H9 (cell line): ENCODE measurements at regions not wholly inside any gene's neighbourhood (a gene's known extent, or its start where the extent isn't known, plus 50 kb on each side); places are given as distances from the start of the nearest gene placed in this dataset.

ENCODE experiments used
- DNase-seq: peaks from one replicate; pipeline ENCODE4 v3.0.0-alpha.2; 2017
- H2AFZ ChIP-seq: one replicate; pipeline ENCODE4 v1.6.1; 2013; ENCODE audit warnings: mild to moderate bottlenecking, low read length, control low read depth, moderate library complexity
- H2AK5ac ChIP-seq: 2 replicates; pipeline ENCODE4 v1.6.1; 2013; ENCODE audit warnings: low read length, control low read depth, mixed read lengths; ENCODE audit not compliant: insufficient read length
- H2BK120ac ChIP-seq: one replicate; pipeline ENCODE4 v1.6.1; 2013; ENCODE audit warnings: low read depth, mild to moderate bottlenecking, low read length, control low read depth, inconsistent platforms; ENCODE audit not compliant: poor library complexity, severe bottlenecking
- H2BK12ac ChIP-seq: 2 replicates; pipeline ENCODE4 v1.6.1; 2013; ENCODE audit warnings: low read length, control low read depth, mixed read lengths, low read depth; ENCODE audit not compliant: insufficient read length
- H2BK15ac ChIP-seq: 2 replicates; pipeline ENCODE4 v1.6.1; 2013; ENCODE audit warnings: low read depth, low read length, control low read depth
- H2BK20ac ChIP-seq: one replicate; pipeline ENCODE4 v1.6.1; 2013; ENCODE audit warnings: low read depth, mild to moderate bottlenecking, low read length, control low read depth, inconsistent platforms; ENCODE audit not compliant: poor library complexity, severe bottlenecking
- H2BK5ac ChIP-seq: 2 replicates; pipeline ENCODE4 v1.6.1; 2013; ENCODE audit warnings: low read length, control low read depth, mixed read lengths; ENCODE audit not compliant: insufficient read length
- H3K14ac ChIP-seq: 2 replicates; pipeline ENCODE4 v1.6.1; 2013; ENCODE audit warnings: low read length, control low read depth; ENCODE audit not compliant: insufficient read depth
- H3K18ac ChIP-seq: 2 replicates; pipeline ENCODE4 v1.6.1; 2013; ENCODE audit warnings: low read depth, mild to moderate bottlenecking, mixed read lengths, low read length, control low read depth; ENCODE audit not compliant: insufficient read length
- H3K23ac ChIP-seq: 2 replicates; pipeline ENCODE4 v1.6.1; 2013; ENCODE audit warnings: low read length, control low read depth, mixed read lengths, low read depth; ENCODE audit not compliant: insufficient read length
- H3K23me2 ChIP-seq: 2 replicates; pipeline ENCODE4 v1.6.1; 2013; ENCODE audit warnings: low read depth, mild to moderate bottlenecking, mixed read lengths, low read length, control low read depth; ENCODE audit not compliant: insufficient read length, poor library complexity, severe bottlenecking
- H3K27ac ChIP-seq: 2 replicates; pipeline ENCODE4 v1.5.1; 2013; ENCODE audit warnings: low read length, control low read depth, mixed read lengths, low read depth; ENCODE audit not compliant: insufficient read length
- H3K27me3 ChIP-seq: 2 replicates; pipeline ENCODE4 v1.6.1; 2013; ENCODE audit warnings: low read length, control low read depth, inconsistent platforms; ENCODE audit not compliant: insufficient read depth
- H3K4ac ChIP-seq: 2 replicates; pipeline ENCODE4 v1.6.1; 2013; ENCODE audit warnings: low read depth, mild to moderate bottlenecking, control low read depth, inconsistent platforms, low read length, moderate library complexity
- H3K4me1 ChIP-seq: 2 replicates; pipeline ENCODE4 v1.6.1; 2013; ENCODE audit warnings: low read length, control low read depth, inconsistent platforms; ENCODE audit not compliant: insufficient read depth
- H3K4me2 ChIP-seq: 2 replicates; pipeline ENCODE4 v1.6.1; 2013; ENCODE audit warnings: low read length, control low read depth, mixed read lengths; ENCODE audit not compliant: insufficient read length, insufficient read depth
- H3K56ac ChIP-seq: 2 replicates; pipeline ENCODE4 v1.6.1; 2013; ENCODE audit warnings: low read depth, mild to moderate bottlenecking, mixed read lengths, low read length, control low read depth; ENCODE audit not compliant: insufficient read length
- H3K79me1 ChIP-seq: 2 replicates; pipeline ENCODE4 v1.6.1; 2013; ENCODE audit warnings: low read depth, mild to moderate bottlenecking, moderate library complexity, low read length, control low read depth, inconsistent platforms; ENCODE audit not compliant: insufficient read depth, poor library complexity, severe bottlenecking
- H3K79me2 ChIP-seq: 2 replicates; pipeline ENCODE4 v1.6.1; 2013; ENCODE audit warnings: low read length, control low read depth, inconsistent platforms; ENCODE audit not compliant: insufficient read depth
- H3K9ac ChIP-seq: 2 replicates; pipeline ENCODE4 v1.6.1; 2013; ENCODE audit warnings: low read length, control low read depth, mixed read lengths; ENCODE audit not compliant: insufficient read length; ENCODE audit errors: extremely low read depth
- H3K9me3 ChIP-seq: one replicate; pipeline ENCODE4 v1.6.1; 2013; ENCODE audit warnings: low read depth, low read length, inconsistent platforms; ENCODE audit not compliant: control insufficient read depth
- H3T11ph ChIP-seq: one replicate; pipeline ENCODE4 v1.6.1; 2013; ENCODE audit warnings: mild to moderate bottlenecking, low read length, control low read depth, inconsistent platforms
- H4K20me1 ChIP-seq: one replicate; pipeline ENCODE4 v1.6.1; 2013; ENCODE audit not compliant: control insufficient read depth, insufficient read length, insufficient read depth
- H4K5ac ChIP-seq: 2 replicates; pipeline ENCODE4 v1.6.1; 2013; ENCODE audit warnings: low read depth, mild to moderate bottlenecking, mixed read lengths, low read length, control low read depth; ENCODE audit not compliant: insufficient read length
- H4K8ac ChIP-seq: replicated peaks from 2 replicates; pipeline ENCODE4 v1.6.1; 2013; ENCODE audit warnings: low read length, control low read depth, mixed read lengths, low read depth; ENCODE audit not compliant: insufficient read length
- H4K91ac ChIP-seq: 2 replicates; pipeline ENCODE4 v1.6.1; 2013; ENCODE audit warnings: low read depth, mild to moderate bottlenecking, moderate library complexity, mixed read lengths, low read length, control low read depth; ENCODE audit not compliant: insufficient read length
- H3K27ac Mint-ChIP-seq, 3 experiments: 2 replicates in 2 of 3; 3 replicates in 1 of 3; pipeline ENCODE4 v1.8.0; 2020 to 2021; ENCODE audit warnings: mixed read lengths in 3 of 3, mild to moderate bottlenecking in 1 of 3, moderate library complexity in 1 of 3
- H3K27me3 Mint-ChIP-seq: 2 replicates; pipeline ENCODE4 v1.8.0; 2021; ENCODE audit warnings: low read depth, mild to moderate bottlenecking, moderate library complexity, mixed read lengths
- H3K36me3 Mint-ChIP-seq, 3 experiments: 2 replicates in 2 of 3; 3 replicates in 1 of 3; pipeline ENCODE4 v1.8.0; 2020 to 2021; ENCODE audit warnings: low read depth in 3 of 3, mixed read lengths in 3 of 3; ENCODE audit not compliant: insufficient read depth in 1 of 3
- H3K4me1 Mint-ChIP-seq, 2 experiments: 2 replicates each; pipeline ENCODE4 v1.8.0; 2020; ENCODE audit warnings: mixed read lengths in 2 of 2
- H3K4me3 Mint-ChIP-seq, 2 experiments: 2 replicates in 1 of 2; 3 replicates in 1 of 2; pipeline ENCODE4 v1.8.0; 2020 to 2021; ENCODE audit warnings: mild to moderate bottlenecking in 2 of 2, mixed read lengths in 2 of 2, moderate library complexity in 1 of 2
- H3K9me3 Mint-ChIP-seq, 2 experiments: 2 replicates in 1 of 2; 3 replicates in 1 of 2; pipeline ENCODE4 v1.8.0; 2020; ENCODE audit warnings: mild to moderate bottlenecking in 2 of 2, mixed read lengths in 2 of 2, moderate library complexity in 1 of 2
- CTCF ChIP-seq: fragments of 200-600 bp; sonication (generic); conservative IDR thresholded peaks from 3 replicates; pipeline ENCODE4 v1.8.0; 2021; ENCODE audit warnings: antibody characterized with exemption, mild to moderate bottlenecking
- WGBS: extraction: QIAGEN DNeasy Blood & Tissue Kit; methylation state at CpG from one replicate; pipeline ENCODE4 v1.1.7; 2013; ENCODE audit warnings: missing lambda C conversion rate, low lambda C conversion rate, mixed read lengths; ENCODE audit not compliant: insufficient read length; ENCODE audit errors: extremely low coverage; 5-methylcytosine and 5-hydroxymethylcytosine counted together

GRCh38 chr6:139852488-139853140 is 478.2 kb upstream of the CITED2 start:
- Mint-ChIP-seq H3K27me3 (no peaks in the 10 kb centered on the region), H3K9me3 (peaks cover 3 to 7% of the 10 kb centered on the region in 2 experiments; a peak in 3 of 5 replicates), H3K4me3 (no peak overlapping the region), H3K4me1 (peaks cover 17 to 18% of the 10 kb centered on the region in 2 experiments), H3K36me3 (peaks cover 0 to 14% (median 0%) of the 10 kb centered on the region in 3 experiments; a peak in 2 of 7 replicates), H3K27ac (no peak overlapping the region)
- Histone ChIP-seq H3K27me3 (no peaks in the 10 kb centered on the region), H3K56ac (no peak overlapping the region), H4K91ac (no peak overlapping the region), H4K8ac (no peak overlapping the region), H2BK20ac (no peak overlapping the region), H3K23ac (no peak overlapping the region), H4K20me1 (no peaks in the 10 kb centered on the region), H3K18ac (no peak overlapping the region), H3K9ac (no peak overlapping the region), H4K5ac (no peak overlapping the region), H3K23me2 (no peaks in the 10 kb centered on the region), H2BK120ac (no peak overlapping the region), H3K4me1 (no peaks in the 10 kb centered on the region), H3K27ac (no peak overlapping the region), H3K9me3 (no peaks in the 10 kb centered on the region), H3T11ph (no peak overlapping the region), H3K4me2 (no peak overlapping the region), H2BK15ac (no peak overlapping the region), H2AK5ac (no peak overlapping the region), H3K14ac (no peak overlapping the region), H3K79me2 (no peaks in the 10 kb centered on the region), H2BK5ac (no peak overlapping the region), H3K79me1 (no peaks in the 10 kb centered on the region), H2AFZ (no peak overlapping the region), H2BK12ac (no peak overlapping the region), H3K4ac (no peak overlapping the region)
- DNase-seq = no peak
- TF ChIP-seq CTCF = no peak
- WGBS = no CpG with 5 or more reads among the region's 9 CpGs
